WERI-Rb-1 (cell line): ENCODE measurements at regions not wholly inside any gene's neighbourhood (a gene's known extent, or its start where the extent isn't known, plus 50 kb on each side); places are given as distances from the start of the nearest gene placed in this dataset.

Experiments
- DNase-seq: peaks from one replicate; pipeline ENCODE4 v3.0.0-alpha.2; 2020
- H3K27ac ChIP-seq: fragments of 250-450 bp; sonication (Bioruptor Pico); 2 replicates; pipeline ENCODE4 v1.5.1; 2020; ENCODE audit warnings: mild to moderate bottlenecking, moderate library complexity
- H3K27me3 ChIP-seq: fragments of 250-450 bp; sonication (Bioruptor Pico); 2 replicates; pipeline ENCODE4 v1.5.1; 2021; ENCODE audit warnings: mild to moderate bottlenecking, low read depth, moderate library complexity; ENCODE audit not compliant: insufficient read depth, severe bottlenecking
- H3K36me3 ChIP-seq: fragments of 250-450 bp; sonication (Bioruptor Pico); 2 replicates; pipeline ENCODE4 v1.5.1; 2020; ENCODE audit warnings: mild to moderate bottlenecking, moderate library complexity
- H3K4me3 ChIP-seq: 2 replicates; pipeline ENCODE4 v1.5.1; 2011; ENCODE audit warnings: low read depth, mild to moderate bottlenecking, control low read depth, low read length
- H3K9me3 ChIP-seq: fragments of 250-450 bp; sonication (Bioruptor Pico); 2 replicates; pipeline ENCODE4 v1.5.1; 2021; ENCODE audit warnings: mild to moderate bottlenecking, moderate library complexity; ENCODE audit not compliant: severe bottlenecking
- TF ChIP-seq, protein P1 (sequence below): IDR thresholded peaks from 2 replicates; pipeline ENCODE4 v1.5.1; 2011; ENCODE audit warnings: low read depth, mild to moderate bottlenecking, control low read depth, inconsistent platforms, low read length

- H3K9me3 ChIP-seq, result no peaks in the 10 kb centered on the region
- TF ChIP-seq, protein P1, sequence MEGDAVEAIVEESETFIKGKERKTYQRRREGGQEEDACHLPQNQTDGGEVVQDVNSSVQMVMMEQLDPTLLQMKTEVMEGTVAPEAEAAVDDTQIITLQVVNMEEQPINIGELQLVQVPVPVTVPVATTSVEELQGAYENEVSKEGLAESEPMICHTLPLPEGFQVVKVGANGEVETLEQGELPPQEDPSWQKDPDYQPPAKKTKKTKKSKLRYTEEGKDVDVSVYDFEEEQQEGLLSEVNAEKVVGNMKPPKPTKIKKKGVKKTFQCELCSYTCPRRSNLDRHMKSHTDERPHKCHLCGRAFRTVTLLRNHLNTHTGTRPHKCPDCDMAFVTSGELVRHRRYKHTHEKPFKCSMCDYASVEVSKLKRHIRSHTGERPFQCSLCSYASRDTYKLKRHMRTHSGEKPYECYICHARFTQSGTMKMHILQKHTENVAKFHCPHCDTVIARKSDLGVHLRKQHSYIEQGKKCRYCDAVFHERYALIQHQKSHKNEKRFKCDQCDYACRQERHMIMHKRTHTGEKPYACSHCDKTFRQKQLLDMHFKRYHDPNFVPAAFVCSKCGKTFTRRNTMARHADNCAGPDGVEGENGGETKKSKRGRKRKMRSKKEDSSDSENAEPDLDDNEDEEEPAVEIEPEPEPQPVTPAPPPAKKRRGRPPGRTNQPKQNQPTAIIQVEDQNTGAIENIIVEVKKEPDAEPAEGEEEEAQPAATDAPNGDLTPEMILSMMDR, result no peak
- H3K4me3 ChIP-seq, result no peak overlapping the region
- peak; percentile 63 for DNase-seq
- H3K27me3 ChIP-seq, result no peaks in the 10 kb centered on the region
- peak overlapping the region; percentile 70 for H3K27ac ChIP-seq
- no peaks in the 10 kb centered on the region for H3K36me3 ChIP-seq
Observed at GRCh38 chr11:45563171-45563570, 102.3 kb downstream of the CHST1 start.

DNA sequence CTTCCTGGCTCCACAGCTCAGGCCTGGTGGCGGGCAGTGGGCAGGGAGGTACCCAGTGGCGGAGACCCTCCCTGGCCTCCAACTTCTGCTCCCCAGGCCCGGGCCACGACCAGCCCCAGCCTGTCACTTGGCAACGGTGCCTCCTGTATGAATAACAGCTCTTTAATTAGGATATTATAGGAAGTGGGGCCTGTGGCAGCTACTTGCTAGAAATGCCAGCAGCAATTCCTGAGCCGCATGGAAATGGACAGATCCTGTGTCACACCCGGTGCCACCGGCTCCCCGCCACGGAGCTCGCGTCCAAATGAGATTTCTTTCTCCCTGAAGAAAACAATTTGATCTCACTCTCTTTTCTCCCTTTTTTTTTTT lies 104.5 kb downstream of the CHST1 start:
- Histone ChIP-seq H3K36me3 (no peaks in the 10 kb centered on the region), H3K9me3 (no peaks in the 10 kb centered on the region), H3K4me3 (no peak overlapping the region), H3K27ac (peak overlapping the region; percentile 87), H3K27me3 (no peaks in the 10 kb centered on the region)
- DNase-seq, result no peak
- TF ChIP-seq, protein P1, result no peak

- H3K27ac ChIP-seq, result peak overlapping the region; percentile 87
- H3K27me3 ChIP-seq, result no peaks in the 10 kb centered on the region
- H3K4me3 ChIP-seq, result no peak overlapping the region
- DNase-seq, result peak; percentile 85
- TF ChIP-seq, protein P1, result no peak
- H3K36me3 ChIP-seq, result no peaks in the 10 kb centered on the region
- H3K9me3 ChIP-seq, result no peaks in the 10 kb centered on the region
Observed at GRCh38 chr11:45560155-45560912, 105.1 kb downstream of the CHST1 start.

GRCh38 chr11:45556851-45557707 lies 108.3 kb downstream of the CHST1 start:
- Histone ChIP-seq H3K27me3 (no peaks in the 10 kb centered on the region), H3K4me3 (no peak overlapping the region), H3K27ac (no peak overlapping the region; the same call in 1 of the 2 replicates), H3K9me3 (no peaks in the 10 kb centered on the region), H3K36me3 (no peaks in the 10 kb centered on the region)
- TF ChIP-seq, protein P1, result no peak
- no peak for DNase-seq

DNA sequence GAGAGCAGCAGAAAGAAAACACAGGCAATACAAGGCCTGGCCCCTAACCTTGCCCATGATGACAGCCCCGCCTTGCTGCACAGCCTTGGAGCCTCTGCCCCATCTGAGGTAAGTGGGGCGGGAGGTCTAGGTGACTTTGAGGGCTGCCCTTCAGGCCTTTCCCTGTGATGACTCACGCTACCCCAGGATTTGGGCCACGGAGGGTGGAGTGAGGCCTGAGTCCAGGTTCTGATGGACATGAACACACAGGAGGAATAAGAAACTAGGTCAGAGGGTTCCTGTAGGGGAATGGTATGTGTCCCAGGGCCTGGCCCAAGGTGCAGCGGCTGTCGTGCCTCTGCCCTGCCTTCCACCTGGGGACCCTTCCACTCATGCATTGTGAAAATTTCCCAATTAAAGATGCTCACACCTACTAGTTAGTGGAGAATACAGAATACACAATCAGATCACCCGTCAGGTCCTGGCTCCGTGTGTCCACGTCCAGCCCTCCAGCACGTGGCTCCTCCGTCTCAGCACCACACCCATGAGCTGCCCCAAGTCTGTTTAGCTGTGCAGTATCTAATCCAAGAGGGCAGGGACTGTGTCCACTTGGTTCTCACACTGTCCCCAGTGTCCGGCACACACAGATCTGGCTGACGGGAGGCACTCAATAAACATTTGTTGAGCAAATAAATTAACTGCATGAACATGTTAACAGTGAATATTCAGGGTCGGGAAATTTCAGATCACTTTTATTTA lies 111.0 kb downstream of the CHST1 start:
- H3K36me3 ChIP-seq, result no peaks in the 10 kb centered on the region
- H3K9me3 ChIP-seq, result no peaks in the 10 kb centered on the region
- peak overlapping the region; percentile 7; the same call in 1 of the 2 replicates for H3K4me3 ChIP-seq
- TF ChIP-seq, protein P1, result no peak
- DNase-seq, result no peak
- H3K27ac ChIP-seq, result peak overlapping the region; percentile 91
- no peaks in the 10 kb centered on the region for H3K27me3 ChIP-seq
